ENCODE measurements at regions not wholly inside any gene's neighbourhood (a gene's known extent, or its start where the extent isn't known, plus 50 kb on each side); places are given as distances from the start of the nearest gene placed in this dataset.
A peak's percentile ranks its signal among the peaks of the same experiment; 100 is the strongest.

DNA sequence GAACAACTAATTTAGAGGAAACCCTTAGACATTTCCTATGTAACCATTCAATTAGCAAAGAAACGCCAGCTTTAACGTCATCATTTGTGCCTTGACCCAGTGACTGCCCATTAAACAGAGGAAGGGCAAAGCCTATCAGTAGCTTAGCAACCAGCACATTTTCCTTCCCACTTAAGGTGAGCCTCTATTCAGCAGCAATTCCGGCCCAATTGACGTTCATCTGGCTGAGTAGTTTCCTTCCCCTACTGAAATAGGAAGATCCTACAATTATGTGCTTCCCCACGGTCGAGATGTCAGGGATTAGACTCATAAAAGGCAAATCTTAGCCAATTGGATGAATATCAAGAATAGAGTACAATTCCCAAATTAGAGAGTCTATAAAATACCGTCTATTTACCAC, 482.1 kb upstream of the ADAMTS5 start:
- no peak for DNase-seq (ENCODE audit: low spot score)

DNA sequence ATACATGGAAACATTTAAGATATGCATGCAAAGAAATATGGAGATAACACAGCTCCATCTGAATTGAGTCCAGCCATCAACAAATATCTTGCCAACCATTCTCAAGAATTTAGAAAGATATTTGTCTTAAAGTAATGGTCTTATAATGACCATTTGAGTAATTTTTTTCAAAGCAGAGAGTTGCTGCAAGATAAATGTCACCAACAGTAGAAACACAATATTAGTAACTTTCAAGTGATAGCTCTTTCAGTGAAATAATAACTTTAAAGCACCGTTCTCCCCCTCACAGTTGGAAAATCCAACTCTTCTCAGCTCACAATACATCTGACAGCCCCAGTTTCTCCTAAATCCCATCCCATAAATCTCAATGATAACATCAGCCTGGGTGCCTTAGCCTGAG, 481.0 kb upstream of the ADAMTS5 start:
- no peak for DNase-seq (ENCODE audit: low spot score)

DNA sequence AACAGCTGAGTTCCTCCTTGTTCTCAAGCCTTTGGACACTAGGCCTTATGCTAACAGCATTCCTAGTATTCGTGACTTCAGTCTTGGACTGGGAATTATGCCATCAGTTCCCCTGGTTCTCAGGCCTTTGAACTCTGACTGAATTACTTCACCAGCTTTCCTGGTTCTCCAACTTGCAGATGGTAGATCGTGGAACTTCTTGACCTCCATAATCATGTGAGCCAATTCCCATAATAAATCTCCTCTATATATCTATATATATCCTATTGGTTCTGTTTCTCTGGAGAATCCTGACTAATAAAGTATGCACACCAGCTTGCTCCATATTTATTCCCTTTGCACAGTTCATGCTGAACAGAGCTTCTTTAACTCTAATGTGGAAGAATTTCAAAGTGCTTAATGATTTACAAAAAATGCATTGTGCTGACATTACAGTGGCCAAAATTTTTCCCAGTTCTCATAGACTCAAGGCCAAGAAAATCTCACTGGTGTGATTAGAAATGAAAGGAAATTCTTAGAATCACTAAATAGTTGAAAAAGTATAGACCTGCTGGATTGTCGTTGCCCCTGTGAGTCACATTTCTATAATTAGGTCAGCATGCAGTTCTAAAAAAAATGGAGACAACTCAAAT, 462.9 kb upstream of the ADAMTS5 start:
- no peak for DNase-seq (ENCODE audit: low spot score)

DNA sequence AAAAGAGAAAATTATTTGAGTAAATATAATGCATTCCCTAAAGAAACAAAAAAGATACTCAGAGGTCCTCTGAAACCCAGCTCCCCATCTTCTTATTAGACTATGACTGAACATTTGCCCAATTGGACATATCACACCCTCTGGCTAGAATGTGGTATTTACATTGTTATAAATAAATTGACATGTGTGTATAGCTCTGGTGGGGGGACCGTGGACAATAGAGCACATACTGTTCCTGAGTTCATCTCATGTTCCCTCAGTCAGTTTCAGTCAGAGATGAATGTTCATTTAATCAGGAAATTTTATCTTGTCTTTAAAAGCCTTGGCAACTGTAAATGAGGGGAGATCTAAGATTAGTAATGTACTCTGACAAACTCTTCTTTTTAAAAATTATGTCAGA, 459.3 kb upstream of the ADAMTS5 start:
- no peak for DNase-seq (ENCODE audit: low spot score)

DNA sequence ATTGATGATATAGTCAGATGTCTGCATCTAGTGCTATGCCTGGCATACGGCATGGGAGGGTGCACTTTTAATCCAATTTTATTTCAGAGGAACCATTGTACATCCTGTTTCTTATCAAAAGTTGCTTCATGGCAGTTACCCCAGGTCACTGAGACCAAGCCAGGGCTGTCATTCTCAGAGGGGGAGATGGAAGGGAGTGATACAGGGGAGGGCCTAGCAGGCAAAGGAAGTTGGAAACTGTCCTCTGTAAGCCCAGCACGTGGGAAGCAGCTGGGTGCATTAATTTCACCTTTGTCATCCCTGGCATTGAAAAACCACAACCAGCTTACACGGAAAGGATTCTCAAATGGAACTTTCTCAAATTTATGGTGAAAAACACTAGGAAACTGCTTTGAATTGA, 458.7 kb upstream of the ADAMTS5 start:
- DNase-seq (ENCODE audit: low spot score): peak; percentile 53

DNA sequence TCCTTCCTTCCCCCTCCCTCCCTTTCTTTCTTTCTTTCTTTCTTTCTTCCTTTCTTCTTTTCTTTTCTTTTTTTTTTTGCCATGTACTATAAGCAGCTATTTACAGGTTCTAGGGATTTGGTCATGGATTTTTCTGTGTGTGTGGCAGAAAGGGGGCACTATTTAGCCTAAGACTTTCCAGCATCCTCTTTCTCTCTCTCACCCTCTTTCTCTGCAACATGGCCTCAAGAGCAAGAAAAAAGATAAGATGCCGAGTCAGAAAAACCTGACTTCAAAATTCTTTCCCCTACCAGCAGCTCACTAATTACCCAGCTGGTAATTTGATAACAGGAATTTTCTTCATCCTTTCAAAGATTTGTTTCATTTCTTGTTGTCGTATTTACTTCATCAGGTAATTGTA, 458.3 kb upstream of the ADAMTS5 start:
- peak; percentile 13 for DNase-seq (ENCODE audit: low spot score)

DNA sequence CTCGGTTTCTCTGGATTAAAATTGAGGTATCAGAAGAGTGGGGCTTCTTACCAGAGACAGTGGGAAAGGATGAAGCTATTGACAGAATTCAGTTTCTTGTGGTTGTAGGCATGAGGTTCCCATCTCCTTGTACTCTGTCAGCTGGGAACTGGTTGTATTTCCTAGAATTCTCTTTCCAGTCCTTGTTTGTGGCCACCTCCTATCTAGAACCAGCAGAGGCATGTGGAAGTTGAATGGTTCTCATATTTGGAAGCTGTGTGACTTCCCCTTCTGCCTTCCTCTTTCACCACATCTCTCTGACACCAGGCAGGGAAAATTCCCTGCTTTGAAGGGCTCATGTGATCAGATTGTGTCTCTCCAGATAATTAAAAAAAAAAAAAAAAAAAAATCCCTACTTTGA, 457.7 kb upstream of the ADAMTS5 start:
- no peak for DNase-seq (ENCODE audit: low spot score)

DNA sequence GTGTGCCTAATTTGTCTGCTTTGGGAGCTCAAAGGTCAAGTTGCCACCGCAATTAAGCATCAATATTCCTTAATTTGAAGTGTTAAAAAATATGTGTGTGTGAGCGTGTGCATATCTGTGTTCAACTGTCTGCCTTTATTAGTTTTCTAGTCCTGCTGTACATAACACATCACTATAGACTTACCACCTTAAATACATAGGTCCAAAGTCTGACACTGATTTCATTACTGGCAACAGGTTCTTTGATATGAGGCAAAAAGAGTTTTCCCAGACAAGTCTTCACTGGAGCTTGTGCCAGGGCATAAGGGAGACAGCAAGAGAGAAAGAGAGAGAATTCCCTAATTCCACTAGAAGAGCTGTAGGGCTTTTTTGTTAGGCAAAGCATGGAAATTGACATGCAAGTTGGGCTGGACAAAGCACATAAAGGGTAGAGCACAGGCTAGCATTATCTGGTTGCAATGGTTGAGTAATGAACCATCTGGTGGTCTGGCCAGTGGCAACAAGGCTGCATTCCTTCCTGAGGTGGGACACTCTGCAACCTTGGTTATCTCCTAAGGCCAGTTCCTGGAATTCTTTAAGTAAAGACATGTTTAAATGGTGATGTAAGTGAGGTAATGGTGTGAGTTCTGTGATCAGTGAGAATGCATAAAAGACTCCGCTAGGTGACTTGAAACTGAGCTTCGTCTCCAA, 457.2 kb upstream of the ADAMTS5 start:
- peak; percentile 51 for DNase-seq (ENCODE audit: low spot score)

DNA sequence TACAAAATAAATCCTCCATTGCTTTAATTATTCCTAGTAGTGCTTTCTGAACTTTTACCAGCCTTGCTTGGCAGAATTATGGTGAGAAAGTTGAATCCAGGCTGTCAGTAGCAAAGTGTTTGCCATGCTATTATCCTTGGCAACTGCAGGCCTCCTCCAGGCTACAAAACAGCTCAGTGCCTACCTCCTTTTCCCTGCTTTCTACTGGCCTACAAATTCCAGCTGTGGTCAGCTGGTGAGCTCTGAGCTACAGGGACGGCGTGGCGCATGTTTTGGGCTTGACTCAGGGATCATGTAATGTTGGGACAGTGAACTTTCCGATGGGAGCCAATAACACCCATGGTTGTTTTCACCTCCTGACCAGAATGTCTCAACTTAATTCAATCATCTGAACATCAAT, 456.1 kb upstream of the ADAMTS5 start:
- DNase-seq (ENCODE audit: low spot score): peak; percentile 66

DNA sequence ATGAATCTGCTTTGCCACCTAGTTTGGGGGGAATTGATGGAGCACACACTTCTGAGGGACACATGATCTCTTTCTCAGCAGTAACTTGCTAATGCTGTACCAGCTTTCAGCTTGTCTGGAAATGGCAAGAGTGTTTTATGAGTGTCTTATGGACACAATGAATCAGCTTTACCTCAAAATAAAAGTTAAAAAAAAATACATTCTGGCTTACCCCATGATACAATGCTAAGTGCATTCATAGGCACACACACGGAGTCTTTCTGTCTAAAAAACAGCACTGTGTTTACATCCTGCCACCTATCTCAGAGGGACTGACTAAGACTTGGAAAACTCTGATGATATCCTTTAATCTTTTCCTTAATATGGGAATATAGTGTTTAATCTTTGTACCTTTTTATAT, 455.5 kb upstream of the ADAMTS5 start:
- DNase-seq (ENCODE audit: low spot score): no peak

DNA sequence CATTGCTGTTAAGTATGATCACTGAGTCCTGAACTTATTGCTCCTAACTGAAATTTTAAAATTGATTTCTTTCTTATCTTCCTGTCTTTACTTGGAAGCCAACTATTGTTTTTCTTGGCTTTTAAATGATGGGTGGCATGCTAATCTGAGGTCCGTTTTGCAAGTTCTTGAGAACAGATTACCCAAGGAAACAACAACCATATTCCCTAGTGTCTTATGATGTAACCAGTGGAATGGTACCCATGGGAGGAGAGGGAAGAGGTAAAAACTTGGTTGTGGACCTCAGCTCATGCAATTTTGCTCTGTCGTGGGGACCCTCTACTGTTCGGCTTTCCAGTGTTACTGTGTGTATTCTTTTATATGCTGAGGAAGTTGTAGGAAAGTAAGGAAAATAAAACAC, 454.8 kb upstream of the ADAMTS5 start:
- DNase-seq (ENCODE audit: low spot score): no peak

DNA sequence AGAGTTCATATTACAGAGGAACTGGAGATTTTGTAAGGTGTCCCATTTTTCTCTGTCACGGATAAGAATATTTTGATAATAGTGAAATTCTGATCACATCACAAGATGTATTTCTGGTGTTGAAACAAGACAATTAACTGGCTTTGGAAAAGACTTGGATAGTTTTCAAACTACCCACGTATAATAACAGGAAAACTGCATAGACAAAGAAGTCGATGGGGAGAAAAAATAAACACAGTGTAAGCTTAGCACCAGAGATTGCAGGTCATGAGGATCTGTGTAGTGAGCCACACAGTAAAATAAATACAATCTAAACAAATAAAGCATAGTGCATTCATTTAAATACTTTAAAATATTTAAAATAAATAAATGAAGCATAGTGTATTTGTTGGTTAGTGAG, 452.3 kb upstream of the ADAMTS5 start:
- DNase-seq (ENCODE audit: low spot score): no peak

DNA sequence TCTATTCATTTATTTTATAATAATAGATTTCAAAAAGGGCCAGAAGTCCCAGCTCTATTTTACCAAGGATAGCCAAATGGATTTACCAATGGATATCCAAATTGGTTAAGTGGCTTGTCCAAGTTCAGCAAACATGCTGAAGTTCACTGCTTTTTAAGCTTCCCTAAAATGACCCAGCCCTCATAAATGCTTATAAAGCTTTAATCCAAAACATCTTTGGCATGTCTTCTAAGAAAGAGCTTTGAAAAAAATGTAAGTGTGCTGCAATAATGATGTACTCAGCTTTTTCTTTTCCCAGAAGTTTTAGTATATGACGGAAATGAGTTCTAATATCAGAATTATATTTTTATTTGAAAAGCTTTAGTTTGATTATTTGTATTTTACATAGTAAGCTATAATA, 451.5 kb upstream of the ADAMTS5 start:
- no peak for DNase-seq (ENCODE audit: low spot score)

DNA sequence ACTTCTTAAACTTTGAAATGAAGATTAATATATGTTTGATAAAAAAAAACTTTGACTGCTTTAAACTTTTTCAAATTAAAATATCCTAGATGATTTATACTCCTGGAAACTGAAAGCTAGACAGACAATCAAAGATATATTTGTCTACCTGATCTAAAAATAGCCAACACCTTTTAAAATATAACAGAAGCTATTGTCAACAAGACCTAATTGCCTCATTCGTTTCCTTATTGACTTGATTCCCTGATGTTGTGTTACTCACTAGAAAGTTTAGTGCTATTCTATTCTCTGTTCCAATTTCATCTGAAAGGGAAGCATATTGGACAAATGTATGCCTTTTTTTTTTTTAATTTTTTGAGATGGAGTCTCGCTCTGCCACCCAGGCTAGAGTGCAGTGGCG, 445.6 kb upstream of the ADAMTS5 start:
- no peak for DNase-seq (ENCODE audit: low spot score)

DNA sequence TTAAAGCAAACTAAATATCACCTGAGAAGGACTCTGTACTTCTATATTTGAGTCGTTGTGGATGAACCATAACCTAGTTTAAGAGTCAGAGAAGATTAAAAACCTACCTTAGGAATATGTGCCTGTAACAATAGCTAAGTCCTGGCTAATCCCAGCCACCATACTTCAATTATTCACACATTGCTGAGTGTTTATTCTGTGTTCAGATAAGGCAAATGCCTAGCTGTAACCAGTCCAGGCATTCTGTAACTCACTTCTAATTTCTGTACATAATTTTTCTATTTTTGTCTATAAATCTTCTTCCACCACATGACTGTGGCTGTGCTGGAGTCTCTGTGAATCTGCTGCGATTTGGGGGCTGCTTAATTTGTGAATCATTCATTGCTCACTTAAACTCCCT, 441.9 kb upstream of the ADAMTS5 start:
- no peak for DNase-seq (ENCODE audit: low spot score)

DNA sequence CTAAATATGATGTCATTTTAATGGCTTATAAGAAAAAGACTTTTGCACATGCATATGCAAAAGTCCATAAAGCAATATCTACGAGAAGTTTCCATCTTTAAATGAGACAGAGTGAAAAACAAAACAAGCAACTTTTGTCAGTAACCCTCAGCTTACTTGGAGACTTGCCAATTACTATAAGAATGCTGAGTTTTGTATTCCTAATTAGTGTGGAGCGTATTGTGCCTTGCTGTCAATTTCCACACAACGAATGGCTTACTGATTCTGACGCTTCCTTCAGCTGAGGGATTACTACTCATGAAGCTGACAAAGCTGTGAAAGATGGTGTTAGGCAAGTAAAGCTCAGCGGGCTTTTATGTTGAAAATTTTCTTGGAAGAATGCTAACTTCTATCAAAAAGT, 440.4 kb upstream of the ADAMTS5 start:
- no peak for DNase-seq (ENCODE audit: low spot score)

DNA sequence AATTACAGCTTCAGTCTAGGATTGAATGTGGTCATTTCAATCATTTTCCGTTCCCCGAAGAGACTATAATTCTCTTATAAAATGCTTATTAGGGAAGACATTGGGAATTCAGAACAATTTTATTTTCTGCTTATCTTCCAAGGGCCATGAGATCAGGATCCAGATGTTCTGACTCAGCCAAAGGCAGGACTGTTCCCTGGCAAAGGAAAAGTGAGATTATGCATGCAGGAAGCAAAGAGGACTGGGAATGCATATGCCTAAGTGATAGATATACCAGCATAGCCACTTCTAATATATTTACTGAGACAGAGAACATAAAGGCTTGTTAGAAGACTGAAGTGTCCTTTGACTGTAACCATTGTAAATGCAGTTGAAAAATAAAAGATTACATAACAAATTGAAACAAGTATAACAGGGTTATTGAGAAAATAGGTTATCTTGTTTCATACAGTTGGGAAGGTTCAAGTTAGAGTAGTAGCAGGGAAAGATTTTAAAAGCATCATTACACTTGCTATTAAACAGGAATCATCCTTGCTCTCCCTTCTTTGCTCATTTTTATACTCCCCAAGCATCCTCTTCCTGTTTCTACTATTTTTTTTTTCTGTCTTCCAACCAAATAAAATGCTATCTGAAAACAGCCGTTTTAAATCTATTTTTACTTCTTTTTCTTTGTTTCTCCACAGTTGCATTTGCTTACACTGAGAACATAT, 439.6 kb upstream of the ADAMTS5 start:
- no peak for DNase-seq (ENCODE audit: low spot score)

DNA sequence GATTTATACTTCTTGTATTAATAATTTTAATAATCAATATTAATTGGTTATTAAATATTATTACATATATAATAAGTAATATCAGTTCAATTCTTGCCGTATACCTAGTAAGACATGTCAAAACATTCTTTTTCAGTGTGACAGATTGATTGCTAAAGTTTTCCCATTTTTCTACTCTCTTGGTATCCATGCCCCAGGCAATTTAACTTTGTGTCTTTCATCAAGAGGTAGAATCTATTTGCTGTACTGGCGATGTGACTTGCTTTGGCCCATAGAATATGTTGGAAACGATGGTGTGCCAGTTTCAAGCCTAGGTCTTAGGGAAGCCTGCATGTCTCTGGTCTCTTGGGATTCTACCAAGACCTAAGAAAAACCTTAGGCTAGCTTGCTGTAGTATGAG, 436.1 kb upstream of the ADAMTS5 start:
- no peak for DNase-seq (ENCODE audit: low spot score)

DNA sequence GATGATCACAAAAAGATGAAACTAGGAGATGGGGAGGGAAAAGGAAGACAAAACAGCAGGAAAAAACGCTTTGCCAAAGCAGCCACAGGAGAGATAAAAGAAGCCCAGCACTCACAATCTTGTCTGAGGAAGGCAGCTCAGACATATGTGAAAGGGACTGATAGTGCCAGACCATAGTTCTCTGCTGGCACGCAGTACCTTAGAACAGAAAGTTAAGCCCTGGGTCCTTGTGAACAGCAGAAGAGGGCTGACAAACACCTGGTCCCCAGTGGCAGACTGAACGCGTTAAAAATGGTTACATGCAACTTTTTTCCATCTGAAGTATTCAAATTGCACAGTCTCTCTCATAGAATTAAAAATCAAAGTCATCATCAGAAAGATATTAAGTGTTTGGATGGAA, 433.2 kb upstream of the ADAMTS5 start:
- no peak for DNase-seq (ENCODE audit: low spot score)

DNA sequence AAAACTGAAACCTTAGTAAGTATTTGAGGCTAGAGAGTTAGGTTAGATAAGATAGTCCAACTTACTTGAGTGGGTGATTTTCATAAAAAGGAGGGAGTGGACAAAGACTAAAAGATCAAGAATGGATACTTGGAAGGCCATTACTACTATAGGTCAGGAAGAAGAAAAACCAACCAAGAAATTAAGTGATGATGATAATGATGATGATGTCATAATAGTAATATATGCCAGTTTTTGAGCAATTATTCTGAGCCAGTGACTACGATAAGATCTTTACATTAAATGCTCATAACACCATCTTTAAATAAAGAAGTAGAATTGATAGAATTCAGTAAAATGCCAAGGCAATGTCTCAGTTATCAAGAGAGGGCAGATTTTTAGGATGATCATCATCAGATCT, 430.7 kb upstream of the ADAMTS5 start:
- DNase-seq (ENCODE audit: low spot score): no peak

DNA sequence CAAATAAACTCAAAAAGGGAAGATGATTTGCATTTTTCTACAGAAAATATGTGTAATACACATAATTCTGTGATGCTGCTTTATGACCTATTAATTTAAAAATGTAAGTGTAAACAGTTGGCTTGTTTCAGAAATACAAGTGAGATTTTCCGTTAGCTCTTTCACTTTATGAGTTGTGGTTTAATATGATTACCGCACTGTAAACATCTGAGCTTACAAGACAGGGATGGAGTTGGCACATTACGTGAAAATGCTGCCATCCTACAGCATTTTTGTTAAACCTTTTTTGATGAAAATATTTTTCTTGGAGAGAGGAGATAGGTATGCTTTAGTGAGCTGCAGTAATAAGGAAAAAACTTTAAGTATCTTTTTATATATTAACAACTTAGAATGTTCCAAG, 426.8 kb upstream of the ADAMTS5 start:
- DNase-seq (ENCODE audit: low spot score): no peak

DNA sequence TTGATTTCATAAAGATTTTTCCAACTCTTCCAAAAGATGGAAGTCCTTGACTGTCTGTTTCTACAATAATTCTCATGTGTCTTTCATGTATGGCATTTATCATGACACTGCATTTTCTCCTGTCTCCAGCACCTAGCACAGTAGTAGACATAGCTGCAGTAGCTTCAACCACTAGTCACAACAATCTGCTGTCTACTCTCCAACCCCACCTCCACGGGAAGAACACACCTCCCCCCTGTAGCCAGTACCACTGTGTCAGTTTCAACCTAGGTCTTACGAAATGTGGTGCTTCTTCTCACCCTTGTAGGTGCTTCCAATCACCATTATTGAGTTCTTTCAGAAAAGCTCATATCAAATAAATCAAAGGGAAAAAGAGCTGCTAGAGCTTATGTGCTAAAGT, 425.1 kb upstream of the ADAMTS5 start:
- no peak for DNase-seq (ENCODE audit: low spot score)

DNA sequence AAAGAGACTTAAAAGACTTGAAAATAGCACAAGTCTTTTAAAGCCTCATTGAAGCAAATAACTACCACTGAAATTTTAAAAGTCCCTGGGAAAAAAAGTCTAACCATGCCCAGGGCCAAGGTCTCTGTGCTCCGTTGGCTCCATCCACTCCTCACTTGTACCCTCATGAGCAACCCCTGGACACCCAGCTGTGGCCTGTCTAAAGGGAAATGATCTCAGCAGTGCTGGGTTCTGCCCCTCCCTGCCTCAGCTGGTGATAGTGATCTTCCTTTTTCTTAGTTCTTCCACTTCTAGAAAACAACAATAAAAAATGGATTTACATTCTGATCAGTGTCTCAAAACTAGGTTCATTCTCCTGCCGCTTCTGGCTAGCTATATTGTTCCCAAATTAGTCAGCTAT, 423.5 kb upstream of the ADAMTS5 start:
- no peak for DNase-seq (ENCODE audit: low spot score)

Data from A172 (cell line).